Uterus (tissue), 2 donors: ENCODE measurements at regions not wholly inside any gene's neighbourhood (a gene's known extent, or its start where the extent isn't known, plus 50 kb on each side); places are given as distances from the start of the nearest gene placed in this dataset.

ENCODE experiments used
- CTCF ChIP-seq, 4 experiments: fragments of 200-600 bp in 2 of 4; fragments of 450-650 bp in 2 of 4; sonication (generic) in 2 of 4; IDR thresholded peaks; one replicate each; pipeline ENCODE4 v1.5.1; 2016 to 2019; ENCODE audit warnings: antibody characterized with exemption in 4 of 4, mild to moderate bottlenecking in 2 of 4, moderate library complexity in 1 of 4
- POLR2A ChIP-seq, 2 donors: fragments of 450-650 bp; IDR thresholded peaks; one replicate each; pipeline ENCODE4 v1.6.1; 2016; ENCODE audit warnings: antibody characterized with exemption in 2 of 2, mild to moderate bottlenecking in 1 of 2, moderate library complexity in 1 of 2

DNA sequence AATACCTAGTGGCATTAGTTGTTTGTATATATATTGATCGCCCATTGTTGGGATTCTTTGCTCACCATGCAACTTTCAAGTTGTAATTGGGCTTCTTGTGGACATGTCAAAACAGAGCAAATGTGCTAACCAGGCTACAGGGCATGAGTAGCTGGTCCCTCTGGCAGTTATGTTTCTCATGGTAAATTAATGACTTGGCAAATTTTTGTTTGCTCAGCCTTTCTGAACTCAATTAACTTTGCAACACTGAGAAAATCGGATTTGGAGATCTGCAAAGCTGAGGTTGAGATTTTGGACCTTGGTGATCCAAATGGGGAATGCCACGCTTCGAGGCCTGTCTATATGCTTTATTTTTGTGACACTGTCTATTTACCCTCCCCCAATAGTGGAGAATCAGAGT lies 138.5 kb upstream of the PIRT start:
- no peak for TF ChIP-seq CTCF (IDR thresholded peaks at IDR 0.05)
- no peak for TF ChIP-seq POLR2A (IDR thresholded peaks at IDR 0.05)
